Fibroblast of mammary gland (primary cell): ENCODE measurements at regions not wholly inside any gene's neighbourhood (a gene's known extent, or its start where the extent isn't known, plus 50 kb on each side); places are given as distances from the start of the nearest gene placed in this dataset.
"Not testable (repeated sequence)": the region's sequence is repeated elsewhere in the genome, so short reads cannot be mapped to it uniquely, and the experiment has no call there.

Experiments used
- DNase-seq: peaks from one replicate; pipeline ENCODE4 v3.0.0-alpha.2; 2010; ENCODE audit warnings: low read depth
- H3K4me3 ChIP-seq: 2 replicates; pipeline ENCODE4 v1.5.1; 2011; ENCODE audit warnings: low read depth, mild to moderate bottlenecking, low read length, moderate library complexity; ENCODE audit not compliant: control insufficient read depth
- TF ChIP-seq, protein P1 (sequence below): conservative IDR thresholded peaks from 2 replicates; pipeline ENCODE4 v1.5.1; 2011; ENCODE audit warnings: low read depth, low read length, inconsistent platforms; ENCODE audit not compliant: control insufficient read depth, insufficient read depth

DNA sequence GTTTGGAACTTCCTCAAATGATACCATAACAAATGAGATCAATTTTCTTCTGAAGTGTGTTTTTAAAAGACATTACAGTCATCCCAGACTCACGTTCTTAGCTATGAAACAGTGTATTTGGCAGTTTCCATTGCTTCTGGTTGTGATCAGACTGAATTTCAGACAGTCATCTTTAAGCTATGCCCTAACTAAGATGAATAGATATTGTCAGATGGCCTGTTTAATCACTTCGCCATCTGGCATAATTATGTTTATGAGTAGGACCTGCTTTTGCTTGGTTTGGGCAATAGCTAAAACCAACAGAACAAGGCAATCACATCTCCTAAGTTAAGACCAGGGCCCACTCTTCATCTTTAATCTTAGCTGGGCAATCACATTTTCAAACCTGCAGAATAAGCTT, 313.1 kb downstream of the SV2B start:
- DNase-seq: peak; percentile 32
- H3K4me3 ChIP-seq: no peak overlapping the region
- TF ChIP-seq, protein P1, sequence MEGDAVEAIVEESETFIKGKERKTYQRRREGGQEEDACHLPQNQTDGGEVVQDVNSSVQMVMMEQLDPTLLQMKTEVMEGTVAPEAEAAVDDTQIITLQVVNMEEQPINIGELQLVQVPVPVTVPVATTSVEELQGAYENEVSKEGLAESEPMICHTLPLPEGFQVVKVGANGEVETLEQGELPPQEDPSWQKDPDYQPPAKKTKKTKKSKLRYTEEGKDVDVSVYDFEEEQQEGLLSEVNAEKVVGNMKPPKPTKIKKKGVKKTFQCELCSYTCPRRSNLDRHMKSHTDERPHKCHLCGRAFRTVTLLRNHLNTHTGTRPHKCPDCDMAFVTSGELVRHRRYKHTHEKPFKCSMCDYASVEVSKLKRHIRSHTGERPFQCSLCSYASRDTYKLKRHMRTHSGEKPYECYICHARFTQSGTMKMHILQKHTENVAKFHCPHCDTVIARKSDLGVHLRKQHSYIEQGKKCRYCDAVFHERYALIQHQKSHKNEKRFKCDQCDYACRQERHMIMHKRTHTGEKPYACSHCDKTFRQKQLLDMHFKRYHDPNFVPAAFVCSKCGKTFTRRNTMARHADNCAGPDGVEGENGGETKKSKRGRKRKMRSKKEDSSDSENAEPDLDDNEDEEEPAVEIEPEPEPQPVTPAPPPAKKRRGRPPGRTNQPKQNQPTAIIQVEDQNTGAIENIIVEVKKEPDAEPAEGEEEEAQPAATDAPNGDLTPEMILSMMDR: no peak

DNA sequence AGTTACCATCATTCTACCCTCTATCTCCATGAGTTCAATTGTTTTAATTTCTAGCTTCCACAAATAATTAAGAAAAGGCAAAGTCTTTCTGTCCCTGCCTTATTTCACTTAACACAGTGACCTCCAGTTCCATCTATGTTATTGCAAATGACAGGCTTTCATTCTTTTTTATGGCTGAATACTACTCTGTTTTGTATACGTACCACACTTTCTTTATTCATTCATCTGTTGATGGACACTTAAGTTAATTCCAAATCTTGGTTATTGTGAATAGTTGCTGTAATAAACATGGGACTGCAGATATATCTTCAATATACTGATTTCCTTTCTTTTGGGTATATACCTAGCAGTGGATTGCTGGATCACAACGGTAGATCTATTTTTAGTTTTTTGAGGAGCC, 314.1 kb downstream of the SV2B start:
- TF ChIP-seq, protein P1: no peak
- DNase-seq: no peak
- no peak overlapping the region for H3K4me3 ChIP-seq

DNA sequence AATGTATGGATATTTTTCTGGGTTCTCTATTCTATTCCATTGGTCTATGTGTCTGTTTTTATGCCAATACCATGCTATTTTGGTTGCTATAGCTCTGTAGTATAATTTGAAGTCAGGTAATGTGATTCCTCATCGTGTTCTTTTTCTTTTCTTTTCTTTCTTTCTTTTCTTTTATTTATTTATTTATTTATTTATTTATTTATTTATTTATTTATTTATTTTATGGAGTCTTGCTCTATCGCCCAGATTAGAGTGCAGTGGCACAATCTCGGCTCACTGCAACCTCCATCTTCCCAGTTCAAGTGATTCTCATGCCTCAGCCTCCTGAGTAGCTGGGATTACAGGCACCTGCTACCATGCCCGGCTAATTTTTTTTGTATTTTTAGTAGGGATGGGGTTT, 315.2 kb downstream of the SV2B start:
- not testable (repeated sequence) for DNase-seq, H3K4me3 ChIP-seq

DNA sequence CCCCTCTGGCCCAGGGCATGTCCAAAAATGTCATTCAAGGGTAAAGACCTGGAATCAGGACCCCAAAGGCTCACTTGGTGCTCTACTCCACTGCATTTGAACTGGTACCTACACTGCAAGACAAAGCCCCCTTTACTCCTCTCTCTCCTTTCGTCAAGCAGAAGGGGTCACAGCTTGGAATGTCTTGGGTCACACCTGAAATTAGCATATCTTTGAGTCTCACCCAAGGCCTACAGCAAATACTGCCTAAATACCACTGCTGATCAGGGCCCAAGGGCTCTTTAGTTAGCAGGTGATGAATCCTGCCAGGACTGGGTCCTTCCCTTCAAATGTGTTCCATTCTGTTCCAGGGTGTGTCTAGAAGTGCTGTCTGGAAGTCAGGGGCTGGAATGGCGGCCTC, 320.6 kb downstream of the SV2B start:
- TF ChIP-seq, protein P1: no peak
- no peak overlapping the region for H3K4me3 ChIP-seq
- no peak for DNase-seq

DNA sequence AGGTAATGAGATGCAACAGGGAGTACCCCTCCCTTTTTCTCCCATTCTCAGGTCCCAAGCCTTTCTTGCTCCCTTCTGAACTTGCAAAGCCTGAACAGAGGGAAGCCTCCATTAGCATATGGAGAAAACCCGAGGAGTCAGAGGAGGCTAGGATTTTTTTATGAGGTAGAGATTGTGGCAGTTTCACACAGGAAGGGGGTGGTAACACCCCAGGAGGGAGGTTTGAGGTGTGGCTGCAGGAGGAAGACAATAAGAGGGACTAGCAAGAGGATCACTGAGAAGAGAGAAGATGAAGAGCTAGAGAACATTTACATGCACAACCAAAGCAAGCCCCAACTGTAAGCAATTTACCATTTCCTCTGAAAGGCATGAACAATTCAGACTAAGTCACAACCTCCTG, 322.7 kb downstream of the SV2B start:
- DNase-seq: no peak
- H3K4me3 ChIP-seq: no peak overlapping the region
- TF ChIP-seq, protein P1: no peak

DNA sequence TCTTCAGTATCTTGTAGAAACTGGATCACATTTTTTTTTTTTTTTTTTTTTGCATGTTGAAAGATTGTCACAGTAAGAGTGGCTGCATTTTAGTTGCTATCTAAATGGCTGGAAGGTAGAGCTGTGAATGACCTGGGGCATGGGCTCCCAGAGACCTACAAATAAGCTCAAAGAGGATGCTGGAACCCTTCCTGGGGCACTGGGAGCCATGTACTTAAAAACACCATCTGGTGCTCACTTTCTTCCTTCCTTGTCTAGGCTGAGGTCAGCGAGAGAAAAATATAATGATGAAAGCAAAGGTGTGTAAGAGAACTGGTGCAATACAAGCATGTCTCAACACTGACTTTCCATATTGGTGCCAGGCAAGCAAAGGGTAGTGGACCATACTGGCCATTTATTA, 323.9 kb downstream of the SV2B start:
- no peak overlapping the region for H3K4me3 ChIP-seq
- TF ChIP-seq, protein P1: no peak
- no peak for DNase-seq

DNA sequence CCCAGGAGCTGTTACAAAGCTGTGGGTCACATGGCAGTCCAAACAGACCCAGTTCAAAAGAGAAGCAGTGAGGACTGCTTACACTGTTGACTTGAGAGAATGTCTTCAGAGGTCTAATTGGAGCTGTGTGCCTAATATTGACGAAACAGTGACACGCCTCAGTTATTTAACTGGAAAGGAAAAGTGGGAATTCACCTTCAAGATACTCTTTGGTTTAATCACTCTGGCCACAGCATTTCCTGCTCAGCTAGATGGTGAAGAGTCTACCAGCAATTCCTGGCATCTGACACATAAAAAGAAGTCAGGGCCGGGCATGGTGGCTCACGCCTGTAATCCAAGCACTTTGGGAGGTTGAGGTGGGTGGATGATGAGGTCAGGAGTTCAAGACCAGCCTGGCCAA, 326.4 kb downstream of the SV2B start:
- no peak for DNase-seq
- TF ChIP-seq, protein P1: no peak
- H3K4me3 ChIP-seq: no peak overlapping the region
